ENCODE measurements at regions not wholly inside any gene's neighbourhood (a gene's known extent, or its start where the extent isn't known, plus 50 kb on each side); places are given as distances from the start of the nearest gene placed in this dataset.

GRCh38 chr7:10889266-10889898, 84.3 kb upstream of the PHF14 start:
- TF ChIP-seq GATA2 (IDR thresholded peaks at IDR 0.05; ENCODE audit: low read depth, low read length) (no peak), GATA3 (IDR thresholded peaks at IDR 0.05; ENCODE audit: low read depth, low read length) (no peak)
